ENCODE measurements at regions not wholly inside any gene's neighbourhood (a gene's known extent, or its start where the extent isn't known, plus 50 kb on each side); places are given as distances from the start of the nearest gene placed in this dataset.

DNA sequence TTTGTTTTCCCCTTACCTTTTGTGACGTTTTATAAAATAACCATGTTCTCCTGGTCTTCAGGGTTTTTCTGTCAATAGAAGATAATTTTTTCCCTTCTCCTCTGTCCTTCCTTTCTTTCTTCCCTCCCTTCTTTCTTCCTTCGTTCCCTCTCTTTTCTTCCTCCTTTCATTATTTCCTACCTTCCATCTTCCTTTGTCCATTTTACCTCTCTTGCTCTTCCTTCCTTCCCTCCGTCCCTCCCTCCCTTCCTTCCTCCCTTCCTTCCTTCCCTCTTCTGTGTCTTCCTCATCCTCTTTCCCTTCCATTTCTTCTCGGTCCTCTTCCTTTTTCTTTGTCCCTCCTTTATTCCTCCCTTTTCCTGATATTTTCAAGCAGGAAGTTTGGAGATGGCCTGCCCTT, 128.2 kb downstream of the TEX36 start:
- TF ChIP-seq CTCF (IDR thresholded peaks at IDR 0.05) (no peak), JUNB (IDR thresholded peaks at IDR 0.05) (no peak), POLR2A (IDR thresholded peaks at IDR 0.05; ENCODE audit: low read length) (no peak), MAZ (IDR thresholded peaks at IDR 0.05; ENCODE audit: borderline replicate concordance, low read depth, low read length) (no peak), EP300 (IDR thresholded peaks at IDR 0.05) (no peak), ZC3H11A (IDR thresholded peaks at IDR 0.05) (no peak), HOXB13 (CRISPR knock-in tag; IDR thresholded peaks at IDR 0.05; ENCODE audit: low read depth) (no peak), NR3C1 (IDR thresholded peaks at IDR 0.05) (no peak)
- TF ChIP-seq, protein P1, sequence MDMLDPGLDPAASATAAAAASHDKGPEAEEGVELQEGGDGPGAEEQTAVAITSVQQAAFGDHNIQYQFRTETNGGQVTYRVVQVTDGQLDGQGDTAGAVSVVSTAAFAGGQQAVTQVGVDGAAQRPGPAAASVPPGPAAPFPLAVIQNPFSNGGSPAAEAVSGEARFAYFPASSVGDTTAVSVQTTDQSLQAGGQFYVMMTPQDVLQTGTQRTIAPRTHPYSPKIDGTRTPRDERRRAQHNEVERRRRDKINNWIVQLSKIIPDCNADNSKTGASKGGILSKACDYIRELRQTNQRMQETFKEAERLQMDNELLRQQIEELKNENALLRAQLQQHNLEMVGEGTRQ (IDR thresholded peaks at IDR 0.05): no peak
- TF ChIP-seq, protein P2, sequence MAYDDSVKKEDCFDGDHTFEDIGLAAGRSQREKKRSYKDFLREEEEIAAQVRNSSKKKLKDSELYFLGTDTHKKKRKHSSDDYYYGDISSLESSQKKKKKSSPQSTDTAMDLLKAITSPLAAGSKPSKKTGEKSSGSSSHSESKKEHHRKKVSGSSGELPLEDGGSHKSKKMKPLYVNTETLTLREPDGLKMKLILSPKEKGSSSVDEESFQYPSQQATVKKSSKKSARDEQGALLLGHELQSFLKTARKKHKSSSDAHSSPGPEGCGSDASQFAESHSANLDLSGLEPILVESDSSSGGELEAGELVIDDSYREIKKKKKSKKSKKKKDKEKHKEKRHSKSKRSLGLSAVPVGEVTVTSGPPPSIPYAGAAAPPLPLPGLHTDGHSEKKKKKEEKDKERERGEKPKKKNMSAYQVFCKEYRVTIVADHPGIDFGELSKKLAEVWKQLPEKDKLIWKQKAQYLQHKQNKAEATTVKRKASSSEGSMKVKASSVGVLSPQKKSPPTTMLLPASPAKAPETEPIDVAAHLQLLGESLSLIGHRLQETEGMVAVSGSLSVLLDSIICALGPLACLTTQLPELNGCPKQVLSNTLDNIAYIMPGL (CRISPR knock-in tag; IDR thresholded peaks at IDR 0.05; ENCODE audit: borderline replicate concordance): no peak

Data from A549 (cell line).